VCaP (cell line): ENCODE measurements at regions not wholly inside any gene's neighbourhood (a gene's known extent, or its start where the extent isn't known, plus 50 kb on each side); places are given as distances from the start of the nearest gene placed in this dataset.

Experiments
- H3K27ac ChIP-seq: fragments of 450-650 bp; 2 replicates; pipeline ENCODE4 v1.5.1; 2017
- CTCF ChIP-seq: fragments of 450-650 bp; conservative IDR thresholded peaks from 2 replicates; pipeline ENCODE4 v1.5.1; 2017; ENCODE audit warnings: mild to moderate bottlenecking, moderate library complexity

- TF ChIP-seq CTCF = no peak
- no peak overlapping the region for H3K27ac ChIP-seq
These were observed 160.9 kb upstream of the SGO1 start for GRCh38 chr3:20346916-20347315.

- H3K27ac ChIP-seq = no peak overlapping the region
- no peak for TF ChIP-seq CTCF
These were observed 160.4 kb upstream of the SGO1 start for GRCh38 chr3:20346369-20346768.

- TF ChIP-seq CTCF = no peak
- no peak overlapping the region for H3K27ac ChIP-seq
These were observed 158.5 kb upstream of the SGO1 start for GRCh38 chr3:20344400-20344959.

GRCh38 chr3:20343790-20344189 lies 157.8 kb upstream of the SGO1 start:
- H3K27ac ChIP-seq = no peak overlapping the region
- TF ChIP-seq CTCF = no peak

- H3K27ac ChIP-seq = no peak overlapping the region
- TF ChIP-seq CTCF = peak; percentile 98
These were observed 154.4 kb upstream of the SGO1 start for GRCh38 chr3:20340324-20340928.

- no peak for TF ChIP-seq CTCF
- H3K27ac ChIP-seq = no peak overlapping the region
These were observed 150.6 kb upstream of the SGO1 start for GRCh38 chr3:20336572-20336971.

- no peak overlapping the region for H3K27ac ChIP-seq
- no peak for TF ChIP-seq CTCF
These were observed 148.8 kb upstream of the SGO1 start for GRCh38 chr3:20334842-20335241.
